ENCODE measurements at regions not wholly inside any gene's neighbourhood (a gene's known extent, or its start where the extent isn't known, plus 50 kb on each side); places are given as distances from the start of the nearest gene placed in this dataset.

GRCh38 chr5:125634216-125634835, 788.9 kb upstream of the GRAMD2B start:
- H3K4me1 Mint-ChIP-seq (ENCODE audit: low read depth) = no peaks in the 10 kb centered on the region
- H3K27ac Mint-ChIP-seq = no peak overlapping the region
- no peaks in the 10 kb centered on the region for H3K27me3 Mint-ChIP-seq (ENCODE audit: low read depth)
- H3K36me3 Mint-ChIP-seq (ENCODE audit: low read depth) = no peaks in the 10 kb centered on the region
- intact Hi-C loops (cut with micrococcal nuclease) = no loop called here
- H3K9me3 Mint-ChIP-seq = peaks cover 9% of the 10 kb centered on the region
- no peak for DNase-seq (ENCODE audit: low spot score)
- H3K4me3 Mint-ChIP-seq (ENCODE audit: low read depth) = no peak overlapping the region

- no peak overlapping the region for H3K27ac Mint-ChIP-seq
- no peak for DNase-seq (ENCODE audit: low spot score)
- H3K36me3 Mint-ChIP-seq (ENCODE audit: low read depth) = no peaks in the 10 kb centered on the region
- H3K4me1 Mint-ChIP-seq (ENCODE audit: low read depth) = no peaks in the 10 kb centered on the region
- H3K27me3 Mint-ChIP-seq (ENCODE audit: low read depth) = no peaks in the 10 kb centered on the region
- intact Hi-C loops (cut with micrococcal nuclease) = no loop called here
- H3K9me3 Mint-ChIP-seq = peaks cover 35% of the 10 kb centered on the region
- no peak overlapping the region for H3K4me3 Mint-ChIP-seq (ENCODE audit: low read depth)
Observed at GRCh38 chr5:125639858-125640257, 783.4 kb upstream of the GRAMD2B start.

- Mint-ChIP-seq H3K4me3 (ENCODE audit: low read depth) (no peak overlapping the region), H3K9me3 (peaks cover 18% of the 10 kb centered on the region), H3K36me3 (ENCODE audit: low read depth) (no peaks in the 10 kb centered on the region), H3K27me3 (ENCODE audit: low read depth) (no peaks in the 10 kb centered on the region), H3K4me1 (ENCODE audit: low read depth) (no peaks in the 10 kb centered on the region), H3K27ac (no peak overlapping the region)
- intact Hi-C loops (cut with micrococcal nuclease) = no loop called here
- DNase-seq (ENCODE audit: low spot score) = no peak
Observed at GRCh38 chr5:125652761-125653160, 770.4 kb upstream of the GRAMD2B start.

GRCh38 chr5:125654392-125654791, 768.8 kb upstream of the GRAMD2B start:
- intact Hi-C loops (cut with micrococcal nuclease) = no loop called here
- H3K27ac Mint-ChIP-seq = no peak overlapping the region
- H3K36me3 Mint-ChIP-seq (ENCODE audit: low read depth) = no peaks in the 10 kb centered on the region
- no peaks in the 10 kb centered on the region for H3K4me1 Mint-ChIP-seq (ENCODE audit: low read depth)
- H3K27me3 Mint-ChIP-seq (ENCODE audit: low read depth) = no peaks in the 10 kb centered on the region
- DNase-seq (ENCODE audit: low spot score) = no peak
- no peak overlapping the region for H3K4me3 Mint-ChIP-seq (ENCODE audit: low read depth)
- H3K9me3 Mint-ChIP-seq = peaks cover 14% of the 10 kb centered on the region

GRCh38 chr5:125655156-125655555, 768.1 kb upstream of the GRAMD2B start:
- no peaks in the 10 kb centered on the region for H3K36me3 Mint-ChIP-seq (ENCODE audit: low read depth)
- intact Hi-C loops (cut with micrococcal nuclease) = no loop called here
- no peaks in the 10 kb centered on the region for H3K27me3 Mint-ChIP-seq (ENCODE audit: low read depth)
- H3K9me3 Mint-ChIP-seq = peaks cover 14% of the 10 kb centered on the region
- no peak overlapping the region for H3K4me3 Mint-ChIP-seq (ENCODE audit: low read depth)
- no peaks in the 10 kb centered on the region for H3K4me1 Mint-ChIP-seq (ENCODE audit: low read depth)
- DNase-seq (ENCODE audit: low spot score) = no peak
- H3K27ac Mint-ChIP-seq = no peak overlapping the region

GRCh38 chr5:125657936-125658335, 765.3 kb upstream of the GRAMD2B start:
- Mint-ChIP-seq H3K27me3 (ENCODE audit: low read depth) (no peaks in the 10 kb centered on the region), H3K36me3 (ENCODE audit: low read depth) (no peaks in the 10 kb centered on the region), H3K9me3 (peaks cover 24% of the 10 kb centered on the region), H3K4me3 (ENCODE audit: low read depth) (no peak overlapping the region), H3K27ac (no peak overlapping the region), H3K4me1 (ENCODE audit: low read depth) (no peaks in the 10 kb centered on the region)
- intact Hi-C loops (cut with micrococcal nuclease) = no loop called here
- no peak for DNase-seq (ENCODE audit: low spot score)

- Mint-ChIP-seq H3K9me3 (peaks cover 31% of the 10 kb centered on the region), H3K27ac (no peak overlapping the region), H3K27me3 (ENCODE audit: low read depth) (no peaks in the 10 kb centered on the region), H3K4me1 (ENCODE audit: low read depth) (no peaks in the 10 kb centered on the region), H3K36me3 (ENCODE audit: low read depth) (no peaks in the 10 kb centered on the region), H3K4me3 (ENCODE audit: low read depth) (no peak overlapping the region)
- DNase-seq (ENCODE audit: low spot score) = no peak
- intact Hi-C loops (cut with micrococcal nuclease) = no loop called here
Observed at GRCh38 chr5:125659316-125660023, 763.7 kb upstream of the GRAMD2B start.

- DNase-seq (ENCODE audit: low spot score) = no peak
- Mint-ChIP-seq H3K36me3 (ENCODE audit: low read depth) (no peaks in the 10 kb centered on the region), H3K9me3 (peaks cover 34% of the 10 kb centered on the region), H3K27ac (no peak overlapping the region), H3K4me1 (ENCODE audit: low read depth) (no peaks in the 10 kb centered on the region), H3K27me3 (ENCODE audit: low read depth) (no peaks in the 10 kb centered on the region), H3K4me3 (ENCODE audit: low read depth) (no peak overlapping the region)
- intact Hi-C loops (cut with micrococcal nuclease) = no loop called here
Observed at GRCh38 chr5:125660231-125660895, 762.8 kb upstream of the GRAMD2B start.

GRCh38 chr5:125661584-125661983, 761.6 kb upstream of the GRAMD2B start:
- Mint-ChIP-seq H3K4me1 (ENCODE audit: low read depth) (no peaks in the 10 kb centered on the region), H3K36me3 (ENCODE audit: low read depth) (no peaks in the 10 kb centered on the region), H3K4me3 (ENCODE audit: low read depth) (no peak overlapping the region), H3K27ac (no peak overlapping the region), H3K27me3 (ENCODE audit: low read depth) (no peaks in the 10 kb centered on the region), H3K9me3 (peaks cover 43% of the 10 kb centered on the region)
- intact Hi-C loops (cut with micrococcal nuclease) = no loop called here
- DNase-seq (ENCODE audit: low spot score) = no peak

- H3K27ac Mint-ChIP-seq = no peak overlapping the region
- peaks cover 24% of the 10 kb centered on the region for H3K9me3 Mint-ChIP-seq
- intact Hi-C loops (cut with micrococcal nuclease) = no loop called here
- H3K4me3 Mint-ChIP-seq (ENCODE audit: low read depth) = no peak overlapping the region
- no peaks in the 10 kb centered on the region for H3K4me1 Mint-ChIP-seq (ENCODE audit: low read depth)
- no peaks in the 10 kb centered on the region for H3K36me3 Mint-ChIP-seq (ENCODE audit: low read depth)
- no peaks in the 10 kb centered on the region for H3K27me3 Mint-ChIP-seq (ENCODE audit: low read depth)
- DNase-seq (ENCODE audit: low spot score) = no peak
Observed at GRCh38 chr5:125668884-125669283, 754.3 kb upstream of the GRAMD2B start.

- intact Hi-C loops (cut with micrococcal nuclease) = no loop called here
- H3K9me3 Mint-ChIP-seq = peaks cover 5% of the 10 kb centered on the region
- DNase-seq (ENCODE audit: low spot score) = no peak
- H3K36me3 Mint-ChIP-seq (ENCODE audit: low read depth) = no peaks in the 10 kb centered on the region
- no peaks in the 10 kb centered on the region for H3K4me1 Mint-ChIP-seq (ENCODE audit: low read depth)
- H3K4me3 Mint-ChIP-seq (ENCODE audit: low read depth) = no peak overlapping the region
- no peak overlapping the region for H3K27ac Mint-ChIP-seq
- H3K27me3 Mint-ChIP-seq (ENCODE audit: low read depth) = no peaks in the 10 kb centered on the region
Observed at GRCh38 chr5:125673359-125673950, 749.8 kb upstream of the GRAMD2B start.

- Mint-ChIP-seq H3K36me3 (ENCODE audit: low read depth) (no peaks in the 10 kb centered on the region), H3K4me1 (ENCODE audit: low read depth) (no peaks in the 10 kb centered on the region)
Observed at GRCh38 chr5:125679522-125679921, 743.7 kb upstream of the GRAMD2B start.

GRCh38 chr5:125683669-125684068, 739.5 kb upstream of the GRAMD2B start:
- no peak for DNase-seq (ENCODE audit: low spot score)
- Mint-ChIP-seq H3K36me3 (ENCODE audit: low read depth) (no peaks in the 10 kb centered on the region), H3K27ac (no peak overlapping the region), H3K9me3 (peaks cover 4% of the 10 kb centered on the region), H3K4me1 (ENCODE audit: low read depth) (no peaks in the 10 kb centered on the region), H3K27me3 (ENCODE audit: low read depth) (no peaks in the 10 kb centered on the region), H3K4me3 (ENCODE audit: low read depth) (no peak overlapping the region)
- intact Hi-C loops (cut with micrococcal nuclease) = no loop called here

More at GRCh38 chr5:125679522-125679921, 743.7 kb upstream of the GRAMD2B start:
- no peak overlapping the region for H3K4me3 Mint-ChIP-seq (ENCODE audit: low read depth)
- intact Hi-C loops (cut with micrococcal nuclease) = no loop called here
- H3K27ac Mint-ChIP-seq = no peak overlapping the region
- H3K27me3 Mint-ChIP-seq (ENCODE audit: low read depth) = no peaks in the 10 kb centered on the region
- DNase-seq (ENCODE audit: low spot score) = no peak
- peaks cover 9% of the 10 kb centered on the region for H3K9me3 Mint-ChIP-seq

Data from activated T-helper 2 cell treated with anti-CD3 and anti-CD28 coated beads, Interferon-gamma antibody, Interleukin-2, Interleukin-4, amounts not matched to agents 10 μg/mL and 5 μg/mL and 100 μg/mL, durations not matched to agents 14 hours and 24 hours and 36 hours (primary cell).